HG02678 (cell line): ENCODE measurements at regions not wholly inside any gene's neighbourhood (a gene's known extent, or its start where the extent isn't known, plus 50 kb on each side); places are given as distances from the start of the nearest gene placed in this dataset.

Source experiments
- ATAC-seq: cut with Tn5 transposase; IDR thresholded peaks from one replicate; pipeline ENCODE4 v1.9.1; 2021; ENCODE audit warnings: mild to moderate bottlenecking, moderate library complexity; ENCODE audit not compliant: unreplicated experiment

DNA sequence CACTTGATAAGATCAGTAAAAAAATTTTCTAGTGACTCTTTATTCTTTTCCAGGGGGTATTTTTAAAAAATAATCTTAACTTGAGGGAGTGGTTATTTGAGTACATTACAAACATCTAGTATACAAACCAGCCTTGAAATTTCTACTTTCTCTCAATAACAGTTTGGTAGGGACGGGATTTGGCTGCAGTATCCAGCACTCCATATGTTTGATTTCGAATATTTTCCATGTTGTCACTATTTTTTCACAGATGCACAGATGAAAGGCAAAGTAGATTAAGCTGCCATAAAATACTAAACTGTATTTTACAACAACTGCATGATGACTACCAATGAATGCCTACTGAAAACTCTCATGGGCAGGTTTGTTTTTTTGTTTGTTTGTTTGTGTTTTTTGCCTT lies 225.0 kb downstream of the COX7B2 start:
- no peak for ATAC-seq

DNA sequence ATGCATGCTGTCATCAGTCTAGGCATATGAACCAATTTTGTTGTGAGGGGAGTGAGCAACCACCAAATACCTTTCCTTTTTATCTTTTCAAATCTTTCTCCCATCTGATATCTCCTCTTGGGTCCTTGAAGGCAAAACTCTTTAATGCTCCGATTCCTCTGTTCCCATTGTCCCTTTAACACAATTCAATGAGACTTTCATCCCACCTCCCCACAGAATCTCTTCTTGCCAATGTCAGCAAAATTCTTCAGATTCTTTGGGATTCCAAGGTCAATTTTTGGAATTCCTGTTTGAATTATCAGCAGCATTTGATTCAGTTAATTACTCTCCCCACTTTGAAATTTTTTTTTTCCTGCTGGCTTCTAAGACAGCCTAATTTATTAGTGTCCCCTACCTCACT lies 232.7 kb downstream of the COX7B2 start:
- ATAC-seq = no peak

DNA sequence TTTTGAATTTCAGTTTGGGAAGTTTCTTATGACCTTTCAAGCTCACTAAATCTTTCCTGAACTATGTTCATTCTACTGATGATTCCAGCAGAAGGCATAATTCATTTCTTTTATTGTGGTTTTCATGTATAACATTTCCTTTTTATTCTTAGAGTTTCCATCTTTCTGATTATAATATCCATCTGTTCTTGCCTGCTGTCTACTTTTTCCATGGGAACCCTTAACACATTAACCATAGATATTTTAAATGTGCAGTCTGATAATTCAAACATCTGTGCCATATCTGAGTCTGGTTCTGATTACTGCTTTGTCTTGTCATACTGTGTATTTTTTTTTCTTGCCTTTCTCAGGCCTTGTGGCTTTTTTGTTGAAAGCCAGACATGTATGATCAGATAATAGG lies 234.7 kb downstream of the COX7B2 start:
- no peak for ATAC-seq

DNA sequence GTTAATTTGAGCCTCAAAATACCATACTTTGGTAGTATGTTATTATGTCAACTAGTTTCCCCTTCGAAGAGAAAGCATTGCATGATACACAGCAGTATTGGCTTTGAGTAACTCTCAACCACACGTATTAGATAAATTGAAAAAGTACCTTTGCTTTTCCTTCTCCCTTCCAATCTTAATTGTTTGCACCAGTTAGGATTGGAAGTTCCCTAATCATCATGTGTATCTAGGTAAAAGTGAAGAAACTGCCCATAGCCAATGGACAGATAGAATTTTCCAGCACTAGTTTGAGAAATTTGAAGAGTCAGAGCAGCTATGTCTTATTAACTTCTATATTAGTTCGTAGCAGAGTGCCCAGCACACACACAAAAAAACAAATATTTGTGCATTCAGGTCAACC lies 241.3 kb downstream of the COX7B2 start:
- no peak for ATAC-seq

DNA sequence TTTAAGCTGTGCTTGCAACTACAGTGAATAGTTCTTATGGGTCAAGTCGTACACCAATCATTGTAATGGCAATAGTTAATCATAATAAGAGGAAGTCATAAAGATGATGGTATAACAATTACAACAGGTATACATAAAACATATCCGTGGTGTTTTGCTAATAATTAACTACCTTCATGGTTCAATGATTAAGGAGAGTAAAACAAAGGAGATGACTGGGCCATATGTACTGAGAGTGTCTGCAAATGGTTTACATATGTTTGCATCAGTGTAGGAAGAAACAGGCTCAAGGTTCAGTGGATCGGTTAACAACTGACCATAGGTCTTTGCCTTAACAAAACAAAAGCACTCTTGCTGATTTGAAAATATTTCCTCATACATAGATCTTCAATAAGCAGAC lies 253.0 kb downstream of the COX7B2 start:
- no peak for ATAC-seq

DNA sequence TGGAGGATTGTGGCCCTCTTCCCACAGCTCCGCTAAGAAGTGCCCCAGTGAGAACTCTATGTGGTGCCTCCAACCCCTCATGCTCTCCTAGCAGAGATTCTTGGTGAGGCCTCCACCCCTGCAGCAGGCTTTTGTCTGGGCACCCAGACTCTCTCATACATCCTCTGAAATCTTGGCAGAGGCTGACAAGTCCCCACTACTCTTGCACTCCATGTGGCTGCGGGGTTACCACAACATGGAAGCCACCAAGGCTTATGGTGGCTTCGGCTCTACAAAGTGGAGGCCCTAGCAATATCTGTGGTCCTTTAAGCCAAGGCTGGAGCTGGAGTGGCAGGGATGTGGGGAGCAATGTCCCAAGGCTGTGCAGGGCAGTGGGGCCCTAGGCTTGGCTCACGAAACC lies 255.2 kb downstream of the COX7B2 start:
- ATAC-seq = no peak

DNA sequence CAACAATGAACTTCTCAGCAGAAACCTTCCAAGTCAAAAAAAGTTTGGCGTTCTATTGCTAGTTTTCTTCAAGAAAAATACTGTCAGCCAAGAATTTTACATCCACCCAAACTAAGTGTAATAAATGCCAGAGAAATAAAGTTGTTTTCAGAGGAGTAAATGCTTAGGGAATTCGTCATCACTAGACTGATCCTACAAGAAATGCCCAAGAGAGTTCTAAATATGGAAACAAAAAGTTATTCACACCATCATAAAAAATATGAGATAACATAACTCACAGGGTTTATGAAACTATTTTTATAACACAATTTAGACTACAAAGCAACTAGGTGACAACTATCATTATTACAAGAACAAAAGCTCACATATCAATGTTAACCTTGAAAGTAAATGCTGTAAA lies 259.5 kb upstream of the GABRA2 start:
- ATAC-seq = no peak

DNA sequence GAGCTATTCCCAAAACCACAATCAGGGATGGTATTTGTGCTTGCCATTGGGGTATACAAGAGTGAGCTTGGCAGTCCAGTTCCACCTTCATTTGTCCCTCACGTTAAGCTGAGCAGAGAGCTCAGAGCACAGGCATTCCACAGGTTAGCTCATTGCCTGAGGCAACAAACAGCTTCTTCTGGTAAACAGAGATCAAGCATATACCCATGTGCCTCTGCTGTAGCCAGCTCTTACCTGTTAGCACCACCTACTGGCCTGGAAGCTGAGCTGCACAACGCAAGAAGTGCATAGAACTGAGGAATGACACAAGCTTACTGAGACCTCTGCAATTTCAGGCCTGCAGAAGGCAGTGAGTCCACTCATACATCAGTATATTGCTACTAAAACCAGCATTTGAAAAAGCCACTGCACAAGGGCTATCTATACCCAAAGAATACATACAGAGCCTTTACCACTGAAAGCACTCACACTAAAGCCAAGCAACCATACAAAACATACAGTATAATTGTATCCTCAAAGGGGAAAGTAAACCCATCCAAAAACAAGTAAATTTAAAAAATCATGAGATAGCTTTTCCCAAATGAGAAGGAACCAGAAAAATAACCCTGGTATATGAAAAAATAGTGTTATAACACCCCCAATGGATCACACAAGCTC lies 258.3 kb upstream of the GABRA2 start:
- peak; percentile 92 for ATAC-seq

DNA sequence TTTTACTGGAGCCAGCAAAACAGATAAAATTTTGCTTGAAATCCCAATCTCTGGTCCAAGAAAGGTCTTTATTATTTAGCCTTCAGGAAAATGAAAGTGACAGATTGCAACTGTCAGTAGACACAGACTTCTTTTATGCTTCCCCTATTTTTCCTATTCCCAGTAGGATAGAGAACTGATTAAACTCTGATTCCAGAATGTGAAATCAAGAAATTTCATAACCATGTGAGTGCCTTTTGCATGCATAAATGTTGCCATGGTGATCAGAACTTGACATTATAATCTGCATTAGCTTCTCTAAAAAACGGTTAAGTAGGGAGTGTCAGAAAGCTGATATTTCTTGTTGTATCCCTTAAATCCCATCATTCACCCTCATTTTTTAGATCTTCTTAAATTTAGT lies 255.2 kb upstream of the GABRA2 start:
- no peak for ATAC-seq
